Esophagus muscularis mucosa (tissue), 4 donors: ENCODE measurements at regions not wholly inside any gene's neighbourhood (a gene's known extent, or its start where the extent isn't known, plus 50 kb on each side); places are given as distances from the start of the nearest gene placed in this dataset.

ENCODE experiments used
- EP300 ChIP-seq: sonication (generic); formaldehyde crosslinking; IDR thresholded peaks from one replicate; pipeline ENCODE4 v1.6.1; 2017; ENCODE audit warnings: antibody characterized with exemption
- POLR2A ChIP-seq: fragments of 450-650 bp; IDR thresholded peaks from one replicate; pipeline ENCODE4 v1.6.1; 2017; ENCODE audit warnings: antibody characterized with exemption, moderate library complexity, mild to moderate bottlenecking, low read depth
- POLR2AphosphoS5 ChIP-seq, 2 donors: sonication (generic); formaldehyde crosslinking; IDR thresholded peaks; one replicate each; pipeline ENCODE4 v1.6.1; 2017; ENCODE audit warnings: antibody characterized with exemption in 2 of 2
- TF ChIP-seq, protein P1 (sequence below), 3 experiments: fragments of 200-600 bp in 2 of 3; fragments of 450-650 bp in 1 of 3; sonication (generic) in 2 of 3; IDR thresholded peaks; one replicate each; pipeline ENCODE4 v1.5.1; 2017 to 2019; ENCODE audit warnings: antibody characterized with exemption in 3 of 3, mild to moderate bottlenecking in 2 of 3, moderate library complexity in 1 of 3

DNA sequence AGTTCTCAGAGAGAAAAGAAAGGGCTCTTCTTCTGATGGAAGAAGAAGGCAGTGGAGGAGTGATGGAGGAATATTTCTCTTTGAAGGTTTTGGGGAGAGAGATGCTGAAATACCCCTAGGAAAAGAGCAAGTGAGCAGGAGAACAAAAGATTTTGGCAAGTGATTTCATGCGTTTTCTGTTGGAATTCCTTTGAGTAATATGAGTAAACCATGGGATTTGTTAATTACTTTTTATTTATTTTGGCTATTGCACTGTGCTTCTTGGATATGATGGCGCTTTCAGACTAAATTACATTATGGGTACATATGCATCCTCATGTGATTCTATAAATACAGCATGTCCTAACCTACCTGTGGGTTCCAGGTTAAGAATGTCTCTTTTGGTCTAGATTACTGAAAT is 210.1 kb upstream of the PTGFR start:
- TF ChIP-seq POLR2AphosphoS5 (IDR thresholded peaks at IDR 0.05) (no peak), POLR2A (no peak), EP300 (no peak)
- TF ChIP-seq, protein P1, sequence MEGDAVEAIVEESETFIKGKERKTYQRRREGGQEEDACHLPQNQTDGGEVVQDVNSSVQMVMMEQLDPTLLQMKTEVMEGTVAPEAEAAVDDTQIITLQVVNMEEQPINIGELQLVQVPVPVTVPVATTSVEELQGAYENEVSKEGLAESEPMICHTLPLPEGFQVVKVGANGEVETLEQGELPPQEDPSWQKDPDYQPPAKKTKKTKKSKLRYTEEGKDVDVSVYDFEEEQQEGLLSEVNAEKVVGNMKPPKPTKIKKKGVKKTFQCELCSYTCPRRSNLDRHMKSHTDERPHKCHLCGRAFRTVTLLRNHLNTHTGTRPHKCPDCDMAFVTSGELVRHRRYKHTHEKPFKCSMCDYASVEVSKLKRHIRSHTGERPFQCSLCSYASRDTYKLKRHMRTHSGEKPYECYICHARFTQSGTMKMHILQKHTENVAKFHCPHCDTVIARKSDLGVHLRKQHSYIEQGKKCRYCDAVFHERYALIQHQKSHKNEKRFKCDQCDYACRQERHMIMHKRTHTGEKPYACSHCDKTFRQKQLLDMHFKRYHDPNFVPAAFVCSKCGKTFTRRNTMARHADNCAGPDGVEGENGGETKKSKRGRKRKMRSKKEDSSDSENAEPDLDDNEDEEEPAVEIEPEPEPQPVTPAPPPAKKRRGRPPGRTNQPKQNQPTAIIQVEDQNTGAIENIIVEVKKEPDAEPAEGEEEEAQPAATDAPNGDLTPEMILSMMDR (IDR thresholded peaks at IDR 0.05), result no peak
